ENCODE measurements at regions not wholly inside any gene's neighbourhood (a gene's known extent, or its start where the extent isn't known, plus 50 kb on each side); places are given as distances from the start of the nearest gene placed in this dataset.

DNA sequence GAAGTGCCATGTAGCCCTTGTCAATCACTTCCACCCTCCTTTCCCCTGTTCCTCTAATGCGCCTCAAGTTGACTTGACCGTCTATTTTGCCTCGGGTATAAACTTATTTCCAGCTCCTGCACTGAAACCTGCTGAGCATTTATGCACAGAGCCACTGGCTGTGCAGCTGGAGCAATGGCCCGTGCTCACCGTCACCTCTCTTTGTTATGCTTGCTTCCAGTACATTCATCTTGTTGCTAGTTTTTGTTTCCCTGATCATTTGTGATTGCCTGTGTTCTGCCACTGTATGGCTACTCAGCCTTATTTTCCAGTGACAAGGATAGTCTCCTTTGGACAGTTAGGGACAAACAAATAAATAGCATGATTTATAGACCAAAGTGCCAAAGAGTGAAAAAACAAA, 183.1 kb upstream of the C9orf72 start:
- DNase-seq, result no peak

- no peak for DNase-seq
These were observed 190.6 kb upstream of the C9orf72 start for GRCh38 chr9:27763831-27764230.

- no peak for DNase-seq
These were observed 192.2 kb upstream of the C9orf72 start for GRCh38 chr9:27765266-27766072.

GRCh38 chr9:27766073-27766835, 193.0 kb upstream of the C9orf72 start:
- no peak for DNase-seq

- DNase-seq, result no peak
These were observed 195.5 kb upstream of the C9orf72 start for GRCh38 chr9:27768781-27769180.

GRCh38 chr9:27770541-27770940, 197.3 kb upstream of the C9orf72 start:
- no peak for DNase-seq

GRCh38 chr9:27771803-27772545, 198.7 kb upstream of the C9orf72 start:
- DNase-seq, result no peak

- no peak for DNase-seq
These were observed 211.8 kb upstream of the C9orf72 start for GRCh38 chr9:27784847-27785713.

- no peak for DNase-seq
These were observed 212.4 kb upstream of the C9orf72 start for GRCh38 chr9:27785714-27786100.

DNA sequence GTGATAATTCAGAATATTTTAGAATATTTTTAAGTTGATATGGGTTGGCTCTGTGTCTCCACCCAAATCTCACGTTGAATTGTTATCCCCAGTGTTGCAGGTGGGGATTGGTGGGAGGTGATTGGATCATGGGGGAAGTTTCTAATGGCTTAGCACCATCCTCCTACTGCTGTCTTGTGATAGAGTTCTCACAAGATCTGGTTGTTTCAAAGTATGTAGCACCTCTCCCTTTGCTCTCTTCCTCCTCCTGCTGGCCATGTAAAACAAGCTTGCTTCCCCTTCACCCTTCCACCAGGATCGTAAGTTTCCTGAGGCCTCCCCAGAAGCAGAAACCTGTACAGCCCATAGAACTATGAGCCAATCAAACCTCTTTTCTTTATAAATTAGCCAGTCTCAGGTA, 214.6 kb upstream of the C9orf72 start:
- no peak for DNase-seq

- DNase-seq, result no peak
These were observed 218.0 kb upstream of the C9orf72 start for GRCh38 chr9:27791311-27791710.

- DNase-seq, result no peak
These were observed 219.8 kb upstream of the C9orf72 start for GRCh38 chr9:27792971-27793689.

DNA sequence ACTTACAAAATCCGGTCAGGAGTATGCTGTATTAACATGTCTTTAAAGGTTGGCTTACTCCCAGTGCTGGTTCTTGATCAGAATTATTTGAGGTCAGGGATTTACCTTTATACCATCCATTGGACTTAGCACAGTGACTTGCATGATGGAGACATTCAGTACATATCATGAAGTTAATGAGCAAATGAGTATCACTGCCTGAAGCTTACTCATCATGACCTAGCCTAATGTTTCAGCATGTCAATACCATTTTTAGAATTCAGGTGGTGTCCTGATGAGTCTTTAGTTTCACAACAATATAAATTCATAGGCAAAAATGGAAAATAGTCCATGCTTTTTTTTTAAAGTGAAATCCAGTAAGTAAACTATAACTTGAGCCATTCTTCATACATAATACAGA, 226.0 kb upstream of the C9orf72 start:
- no peak for DNase-seq

DNA sequence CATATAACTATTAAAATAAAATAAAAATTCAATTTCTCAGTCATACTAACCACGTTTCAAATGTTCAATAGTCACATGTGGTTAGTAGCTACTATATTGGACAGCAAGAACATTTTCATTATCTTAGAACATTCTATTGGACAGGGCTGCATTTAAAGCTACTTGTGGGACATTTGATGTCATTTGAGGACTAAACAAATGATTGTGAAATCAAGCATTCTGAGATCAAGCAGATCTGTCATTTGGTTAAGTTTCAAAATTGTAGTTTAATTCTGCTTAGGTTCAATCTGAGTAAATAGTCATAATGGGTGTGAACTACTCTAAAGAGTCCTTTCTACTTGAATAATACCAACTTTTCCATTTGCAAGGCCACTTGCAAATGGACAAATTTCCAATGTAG, 226.9 kb upstream of the C9orf72 start:
- no peak for DNase-seq

- DNase-seq, result no peak
These were observed 227.6 kb upstream of the C9orf72 start for GRCh38 chr9:27800692-27801370.

- DNase-seq, result no peak
These were observed 228.3 kb upstream of the C9orf72 start for GRCh38 chr9:27801545-27801944.

DNA sequence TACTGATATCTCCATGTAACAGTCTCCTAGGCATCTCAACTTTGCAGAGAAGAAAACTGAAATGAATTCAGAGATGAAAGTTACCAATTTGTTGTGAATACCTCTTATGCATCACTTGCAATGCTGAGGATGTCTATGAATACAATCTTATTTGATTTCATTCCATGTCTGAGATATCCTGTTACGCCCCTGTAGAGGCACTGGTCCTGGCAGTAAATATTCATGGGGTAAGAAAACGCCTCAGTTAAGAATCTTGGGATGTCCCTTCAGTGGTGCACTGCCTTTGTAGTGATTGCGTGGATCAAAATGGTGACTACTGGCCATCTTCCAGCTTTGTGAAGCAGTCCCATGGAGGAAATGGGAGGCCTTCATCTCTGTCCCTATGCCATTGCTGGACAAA, 229.1 kb upstream of the C9orf72 start:
- DNase-seq, result no peak

DNA sequence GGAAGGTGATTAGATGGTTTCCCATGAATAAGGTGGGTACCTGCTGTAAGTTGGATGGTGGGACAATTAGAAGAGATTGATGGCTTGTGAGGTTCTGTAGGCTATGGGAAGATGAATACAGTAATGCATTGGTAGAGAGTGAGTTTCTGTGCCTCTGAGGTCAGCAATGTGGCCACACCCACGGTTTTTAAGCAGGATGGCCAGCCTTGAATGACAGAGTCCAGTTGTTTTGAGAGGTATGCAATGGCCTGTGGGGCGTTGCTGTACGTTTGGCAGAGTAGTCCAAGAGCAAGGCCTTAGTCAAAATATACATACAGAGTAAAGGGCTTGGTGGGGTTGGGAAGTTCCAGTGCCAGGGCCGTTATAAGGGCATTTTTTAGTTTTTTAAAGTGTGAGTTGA, 235.6 kb upstream of the C9orf72 start:
- DNase-seq, result no peak

DNA sequence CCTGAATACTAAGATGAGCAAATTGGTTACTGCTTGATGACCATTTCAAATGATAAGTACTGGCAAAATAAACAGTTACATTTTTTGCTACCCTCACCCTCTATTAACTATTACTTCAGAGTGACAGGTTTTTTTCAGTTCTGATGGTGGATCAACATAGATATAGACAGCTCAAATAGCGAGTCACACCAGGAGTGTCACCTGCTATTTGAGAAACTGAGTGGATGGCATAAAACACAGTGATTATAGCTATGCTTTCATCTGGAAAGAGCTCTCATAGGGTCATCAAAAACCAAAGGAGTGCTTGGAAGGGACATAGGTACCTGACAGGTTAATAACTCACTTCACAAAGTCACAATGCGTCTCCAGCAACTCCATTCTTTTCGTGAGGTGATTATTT, 244.5 kb upstream of the C9orf72 start:
- DNase-seq, result no peak

DNA sequence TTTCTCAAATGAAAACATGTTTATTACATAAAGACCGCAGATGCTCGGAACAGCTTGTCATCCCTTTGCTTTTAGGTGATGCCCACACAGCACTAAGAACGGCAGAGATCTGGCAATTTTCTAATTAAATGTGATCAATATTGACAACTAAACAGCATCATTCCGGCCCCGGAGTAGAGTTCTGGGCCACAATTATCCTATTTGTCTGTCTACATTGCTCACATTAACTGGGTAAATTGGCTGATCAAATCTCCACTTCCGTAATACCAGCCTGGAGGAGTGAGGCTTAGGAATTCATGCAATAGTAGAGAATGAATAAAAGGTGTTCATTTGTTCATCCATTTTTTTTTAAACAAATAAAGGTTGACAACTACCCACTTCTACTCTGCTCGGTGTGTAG, 245.1 kb upstream of the C9orf72 start:
- DNase-seq, result no peak

DNA sequence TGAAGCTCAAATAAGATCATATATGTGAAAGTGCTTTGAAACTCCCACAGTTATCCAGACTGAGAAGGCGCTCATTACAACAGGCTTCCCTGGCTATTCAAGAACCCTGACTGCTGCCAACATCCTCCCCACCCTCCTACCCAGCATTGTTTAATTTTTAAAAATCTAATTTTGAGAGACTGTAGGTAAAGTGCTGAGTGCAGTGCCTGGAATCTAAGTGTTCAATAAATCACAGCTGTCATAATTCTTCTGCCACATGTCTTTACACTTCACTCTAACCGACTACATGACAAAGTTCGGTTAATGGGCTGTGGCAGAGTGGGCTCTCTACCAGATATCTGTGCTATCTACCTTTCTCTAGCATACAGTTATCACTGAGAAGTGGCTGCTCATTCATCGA, 255.6 kb upstream of the C9orf72 start:
- no peak for DNase-seq
